ENCODE measurements at regions not wholly inside any gene's neighbourhood (a gene's known extent, or its start where the extent isn't known, plus 50 kb on each side); places are given as distances from the start of the nearest gene placed in this dataset.

GRCh38 chr15:81483496-81483895 is 109.5 kb upstream of the TMC3 start:
- H3K27me3 Mint-ChIP-seq (ENCODE audit: low read depth) = no peaks in the 10 kb centered on the region
- no peak overlapping the region for H3K27ac Mint-ChIP-seq (ENCODE audit: unreplicated experiment)
- DNase-seq (ENCODE audit: low read depth, low spot score) = no peak
- H3K36me3 Mint-ChIP-seq (ENCODE audit: low read depth) = no peaks in the 10 kb centered on the region
- TF ChIP-seq CTCF (conservative IDR thresholded peaks at IDR 0.05) = no peak
- no peak overlapping the region for H3K4me3 Mint-ChIP-seq
- H3K4me1 Mint-ChIP-seq = peaks cover 10% of the 10 kb centered on the region
- peaks cover under 1% of the 10 kb centered on the region for H3K9me3 Mint-ChIP-seq

- Mint-ChIP-seq H3K27me3 (ENCODE audit: low read depth) (no peaks in the 10 kb centered on the region), H3K4me1 (peaks cover 10% of the 10 kb centered on the region), H3K27ac (ENCODE audit: unreplicated experiment) (no peak overlapping the region), H3K4me3 (no peak overlapping the region), H3K9me3 (no peaks in the 10 kb centered on the region), H3K36me3 (ENCODE audit: low read depth) (no peaks in the 10 kb centered on the region)
- no peak for TF ChIP-seq CTCF (conservative IDR thresholded peaks at IDR 0.05)
- DNase-seq (ENCODE audit: low read depth, low spot score) = no peak
Measured at GRCh38 chr15:81481346-81481745, 107.3 kb upstream of the TMC3 start.

- peaks cover 10% of the 10 kb centered on the region for H3K4me1 Mint-ChIP-seq
- DNase-seq (ENCODE audit: low read depth, low spot score) = peak; percentile 66
- H3K36me3 Mint-ChIP-seq (ENCODE audit: low read depth) = no peaks in the 10 kb centered on the region
- H3K27me3 Mint-ChIP-seq (ENCODE audit: low read depth) = no peaks in the 10 kb centered on the region
- peak overlapping the region; percentile 35 for H3K4me3 Mint-ChIP-seq
- TF ChIP-seq CTCF (conservative IDR thresholded peaks at IDR 0.05) = peak; percentile 92
- H3K27ac Mint-ChIP-seq (ENCODE audit: unreplicated experiment) = peak overlapping the region; percentile 35
- no peaks in the 10 kb centered on the region for H3K9me3 Mint-ChIP-seq
Measured at GRCh38 chr15:81480645-81481053, 106.6 kb upstream of the TMC3 start.

GRCh38 chr15:81478354-81478753 is 104.3 kb upstream of the TMC3 start:
- no peak overlapping the region for H3K27ac Mint-ChIP-seq (ENCODE audit: unreplicated experiment)

GRCh38 chr15:81475926-81476325 is 101.9 kb upstream of the TMC3 start:
- no peak for TF ChIP-seq CTCF (conservative IDR thresholded peaks at IDR 0.05)
- Mint-ChIP-seq H3K4me1 (peaks cover 6% of the 10 kb centered on the region), H3K36me3 (ENCODE audit: low read depth) (no peaks in the 10 kb centered on the region), H3K27ac (ENCODE audit: unreplicated experiment) (no peak overlapping the region), H3K4me3 (no peak overlapping the region), H3K27me3 (ENCODE audit: low read depth) (peaks cover 2% of the 10 kb centered on the region), H3K9me3 (no peaks in the 10 kb centered on the region)
- no peak for DNase-seq (ENCODE audit: low read depth, low spot score)

More at GRCh38 chr15:81478354-81478753, 104.3 kb upstream of the TMC3 start:
- H3K9me3 Mint-ChIP-seq = no peaks in the 10 kb centered on the region
- H3K4me1 Mint-ChIP-seq = peaks cover 10% of the 10 kb centered on the region
- no peak for DNase-seq (ENCODE audit: low read depth, low spot score)
- no peak overlapping the region for H3K4me3 Mint-ChIP-seq
- H3K27me3 Mint-ChIP-seq (ENCODE audit: low read depth) = no peaks in the 10 kb centered on the region
- no peak for TF ChIP-seq CTCF (conservative IDR thresholded peaks at IDR 0.05)
- no peaks in the 10 kb centered on the region for H3K36me3 Mint-ChIP-seq (ENCODE audit: low read depth)

- no peak for DNase-seq (ENCODE audit: low read depth, low spot score)
- H3K36me3 Mint-ChIP-seq (ENCODE audit: low read depth) = no peaks in the 10 kb centered on the region
- no peak for TF ChIP-seq CTCF (conservative IDR thresholded peaks at IDR 0.05)
- H3K27me3 Mint-ChIP-seq (ENCODE audit: low read depth) = peaks cover 2% of the 10 kb centered on the region
- no peaks in the 10 kb centered on the region for H3K9me3 Mint-ChIP-seq
- no peak overlapping the region for H3K4me3 Mint-ChIP-seq
- peaks cover 1% of the 10 kb centered on the region for H3K4me1 Mint-ChIP-seq
- no peak overlapping the region for H3K27ac Mint-ChIP-seq (ENCODE audit: unreplicated experiment)
Measured at GRCh38 chr15:81475471-81475870, 101.5 kb upstream of the TMC3 start.

Data from neural crest cell (in vitro differentiated cells).